K562 (cell line): ENCODE measurements at regions not wholly inside any gene's neighbourhood (a gene's known extent, or its start where the extent isn't known, plus 50 kb on each side); places are given as distances from the start of the nearest gene placed in this dataset.

ENCODE experiments used
- ATAC-seq: fragments of 200-7000 bp; cut with Tn5 transposase; 3 replicates; pipeline ENCODE4 v1.9.1; 2020; ENCODE audit warnings: moderate library complexity
- BruUV-seq: library from RNA; stranded (reverse); fragments of 400-500 nt; replicated peaks from 2 replicates; lab custom pipeline; 2021; lab: Mats Ljungman, UMichigan
- CTCF ChIA-PET: fragments of 300-600 bp; formaldehyde crosslinking; extraction: SDS; loops from one replicate; lab custom pipeline; 2021; ENCODE audit warnings: low intra/inter-chr PET ratio; lab: Yijun Ruan, JAX
- POLR2A ChIA-PET: fragments of 300-600, 350-650 bp; sonication (Branson Sonifier 250); formaldehyde crosslinking; extraction: SDS; loops from one replicate; lab custom pipeline; 2021; ENCODE audit warnings: antibody characterized with exemption, inconsistent platforms; lab: Yijun Ruan, JAX
- DNase-seq, 4 experiments: peaks; one replicate each; pipeline versions ENCODE4 v3.0.0 to v3.0.0-alpha.2; 2011 to 2018; ENCODE audit warnings: low spot score in 3 of 4, mixed read lengths in 3 of 4; ENCODE audit errors: extremely low read depth in 1 of 4
- FAIRE-seq: peaks from 2 replicates; lab custom pipeline; 2011; peaks lifted over from hg19 to GRCh38; lab: Jason Lieb, UNC
- H2AFZ ChIP-seq: 2 replicates; pipeline ENCODE4 v1.6.0; 2011; ENCODE audit warnings: low read depth, low read length, control low read depth, inconsistent platforms
- H3K27ac ChIP-seq: fragments of 200-600 bp; 3 replicates; pipeline ENCODE4 v1.8.0; 2011; ENCODE audit warnings: low read depth, mild to moderate bottlenecking, control low read depth, inconsistent platforms, low read length, moderate library complexity, mixed read lengths; ENCODE audit errors: extremely low read depth
- H3K27me3 ChIP-seq, 2 experiments: fragments of 300-600 bp in 1 of 2; 2 replicates in 1 of 2; 3 replicates in 1 of 2; pipeline versions ENCODE4 v1.6.0 to v1.8.0; 2011; ENCODE audit warnings: inconsistent platforms in 2 of 2, low read length in 2 of 2, mild to moderate bottlenecking in 1 of 2, mixed read lengths in 1 of 2, moderate library complexity in 1 of 2; ENCODE audit not compliant: control insufficient read depth in 2 of 2, insufficient read depth in 2 of 2
- H3K36me3 ChIP-seq: fragments of 300-600 bp; 3 replicates; pipeline ENCODE4 v1.8.0; 2011; ENCODE audit warnings: mild to moderate bottlenecking, low read length, inconsistent platforms; ENCODE audit not compliant: control insufficient read depth, insufficient read depth
- H3K4me1 ChIP-seq, 2 experiments: fragments of 200-600 bp in 1 of 2; replicated peaks in 1 of 2; 2 replicates in 1 of 2; 3 replicates in 1 of 2; pipeline versions ENCODE4 v1.5.1 to v1.8.0; 2011; ENCODE audit warnings: inconsistent platforms in 2 of 2, low read length in 2 of 2, mild to moderate bottlenecking in 1 of 2, mixed read lengths in 1 of 2, moderate library complexity in 1 of 2; ENCODE audit not compliant: control insufficient read depth in 2 of 2, insufficient read depth in 2 of 2
- H3K4me2 ChIP-seq: 2 replicates; pipeline ENCODE4 v1.6.1; 2011; ENCODE audit warnings: low read length, control low read depth, inconsistent platforms, mixed read lengths; ENCODE audit not compliant: insufficient read depth
- H3K4me3 ChIP-seq: fragments of 200-600 bp; sonication (generic), shearing (Covaris generic); 2 replicates; pipeline ENCODE4 v1.5.1; 2016; ENCODE audit warnings: control low read depth, inconsistent platforms
- H3K79me2 ChIP-seq: fragments of 200-600 bp; 3 replicates; pipeline ENCODE4 v1.8.0; 2011; ENCODE audit warnings: low read length, inconsistent platforms; ENCODE audit not compliant: control insufficient read depth, insufficient read depth
- H3K9ac ChIP-seq, 2 experiments: 2 replicates each; pipeline versions ENCODE4 v1.6.0 to v1.6.1; 2011; ENCODE audit warnings: low read depth in 2 of 2, low read length in 2 of 2, control low read depth in 1 of 2, inconsistent platforms in 1 of 2, mild to moderate bottlenecking in 1 of 2, mixed read lengths in 1 of 2; ENCODE audit not compliant: insufficient read depth in 1 of 2
- H3K9me1 ChIP-seq: one replicate; pipeline ENCODE4 v1.6.0; 2011; ENCODE audit warnings: inconsistent platforms, mild to moderate bottlenecking, low read length, moderate library complexity; ENCODE audit not compliant: control insufficient read depth, insufficient read depth
- H3K9me3 ChIP-seq: replicated peaks from 2 replicates; pipeline ENCODE4 v1.5.1; 2011; ENCODE audit warnings: low read depth, low read length, inconsistent platforms; ENCODE audit not compliant: control insufficient read depth, insufficient read depth
- H4K20me1 ChIP-seq: replicated peaks from 2 replicates; pipeline ENCODE4 v1.6.1; 2011; ENCODE audit warnings: low read length, inconsistent platforms, mixed read lengths; ENCODE audit not compliant: control insufficient read depth, insufficient read depth
- C11orf30 ChIP-seq: fragments of 450-650 bp; IDR thresholded peaks from 2 replicates; pipeline ENCODE4 v1.6.1; 2016; ENCODE audit warnings: low read depth, mild to moderate bottlenecking
- FOXP1 ChIP-seq: sonication (generic); formaldehyde crosslinking; IDR thresholded peaks from 2 replicates; pipeline ENCODE4 v1.8.0; 2022; ENCODE audit warnings: mild to moderate bottlenecking, missing genetic modification reagents
- MAFF ChIP-seq: IDR thresholded peaks from 2 replicates; pipeline ENCODE4 v1.6.1; 2012; ENCODE audit warnings: low read length, improper control_type of control experiment
- MAFG ChIP-seq: fragments of 450-650 bp; conservative IDR thresholded peaks from 2 replicates; pipeline ENCODE4 v1.6.1; 2016; ENCODE audit warnings: missing genetic modification characterization, missing compliant biosample characterization
- MAFK ChIP-seq: IDR thresholded peaks from 2 replicates; pipeline ENCODE4 v1.6.1; 2011; ENCODE audit warnings: low read length, improper control_type of control experiment
- NR0B1 ChIP-seq: fragments of 450-650 bp; IDR thresholded peaks from one replicate; pipeline ENCODE4 v1.6.1; 2018; ENCODE audit warnings: mild to moderate bottlenecking, moderate library complexity; ENCODE audit not compliant: partially characterized antibody
- ZNF316 ChIP-seq: fragments of 450-650 bp; IDR thresholded peaks from 2 replicates; pipeline ENCODE4 v1.6.1; 2016
- WGBS: fragments of 100-300 bp; shearing (Covaris generic); methylation state at CpG from one replicate; pipeline ENCODE4 v1.1.6; 2016; ENCODE audit warnings: low coverage, mixed read lengths; ENCODE audit not compliant: insufficient coverage; ENCODE audit errors: missing lambda C conversion rate; 5-methylcytosine and 5-hydroxymethylcytosine counted together
- in situ Hi-C: fragments of 300-500 bp; cut with MboI; formaldehyde crosslinking; loops from 4 replicates; pipeline ENCODE4 v1.15.0; 2018; ENCODE audit warnings: inconsistent platforms, mixed read lengths
- intact Hi-C: fragments of 100-400 bp; cut with micrococcal nuclease; formaldehyde crosslinking; loops from 2 replicates; pipeline ENCODE4 v1.14.2; 2022

- Histone ChIP-seq H3K4me1 (no peaks in the 10 kb centered on the region), H3K79me2 (no peaks in the 10 kb centered on the region), H3K4me2 (no peak overlapping the region), H3K9me3 (no peaks in the 10 kb centered on the region; the same call in 1 of the 2 replicates), H4K20me1 (no peaks in the 10 kb centered on the region), H3K9ac (no peak overlapping the region), H3K36me3 (no peaks in the 10 kb centered on the region), H3K27ac (no peak overlapping the region), H3K9me1 (no peaks in the 10 kb centered on the region), H2AFZ (no peak overlapping the region), H3K4me3 (no peak overlapping the region), H3K27me3 (no peaks in the 10 kb centered on the region)
- 0% methylated on average over 2 of the region's 2 CpGs for WGBS
- ATAC-seq (no peak), DNase-seq (no peak), FAIRE-seq (no peak)
- TF ChIP-seq FOXP1 (no peak), ZNF316 (peak; percentile 54; the same call in 1 of the 2 replicates), MAFG (tag) (peak; percentile 50), C11orf30 (peak; percentile 20; the same call in 1 of the 2 replicates), MAFK (peak; percentile 64), MAFF (peak; percentile 71), NR0B1 (no peak)
- in situ Hi-C loops (no loop called here), intact Hi-C loops (no loop called here)
- ChIA-PET CTCF (no interaction called here), POLR2A (no interaction called here)
- BruUV-seq = no TSS peak
Measured at GRCh38 chr4:116906758-116907157, 178.6 kb downstream of the TRAM1L1 start.
